ENCODE measurements at regions not wholly inside any gene's neighbourhood (a gene's known extent, or its start where the extent isn't known, plus 50 kb on each side); places are given as distances from the start of the nearest gene placed in this dataset.

DNA sequence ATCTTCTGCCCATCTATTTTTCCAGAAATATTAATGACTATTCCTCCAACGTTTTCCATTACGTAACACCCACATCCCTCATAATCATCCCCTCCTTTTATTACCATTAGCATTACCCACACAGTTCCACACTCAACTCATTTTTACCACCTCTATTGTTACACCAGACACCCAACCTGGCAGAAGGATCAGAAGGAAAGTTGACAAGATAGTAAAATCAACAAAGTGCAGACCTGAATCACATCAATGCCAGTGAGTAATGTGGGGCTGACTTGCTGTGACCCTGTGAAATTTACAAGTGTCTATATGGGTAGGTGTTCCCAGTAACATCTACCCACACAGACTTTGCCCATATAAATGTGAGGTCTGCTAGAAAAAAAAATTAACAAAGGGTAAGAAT lies 568.2 kb downstream of the MAFB start:
- no peak for DNase-seq

GRCh38 chr20:40111282-40111681 lies 577.8 kb downstream of the MAFB start:
- DNase-seq: no peak

DNA sequence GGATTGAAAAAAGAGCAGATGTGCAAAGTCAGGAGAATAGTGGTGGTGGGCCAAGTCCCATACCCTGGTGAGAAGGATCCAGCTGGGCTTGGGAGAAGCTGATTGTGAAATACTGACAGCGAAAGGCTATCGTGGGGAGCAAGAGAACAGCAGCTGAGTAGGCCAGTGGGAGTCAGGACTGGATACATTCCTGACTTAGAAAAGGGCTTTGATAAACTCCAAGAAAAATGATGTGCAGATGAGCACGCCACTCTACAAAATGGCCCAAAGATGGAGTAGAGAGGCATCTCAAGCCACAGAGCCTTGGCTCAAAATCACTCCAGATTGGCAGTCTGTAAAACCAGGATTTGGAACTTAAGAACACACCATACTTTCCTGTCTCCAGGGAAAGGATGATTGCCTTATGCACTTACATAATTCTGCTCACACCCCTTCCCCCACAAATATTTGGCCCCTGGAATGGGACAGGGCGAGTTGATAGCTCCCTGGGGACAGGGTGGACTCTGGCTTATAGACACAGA lies 578.7 kb downstream of the MAFB start:
- DNase-seq: no peak

GRCh38 chr20:40109136-40109535 lies 579.9 kb downstream of the MAFB start:
- DNase-seq: no peak

DNA sequence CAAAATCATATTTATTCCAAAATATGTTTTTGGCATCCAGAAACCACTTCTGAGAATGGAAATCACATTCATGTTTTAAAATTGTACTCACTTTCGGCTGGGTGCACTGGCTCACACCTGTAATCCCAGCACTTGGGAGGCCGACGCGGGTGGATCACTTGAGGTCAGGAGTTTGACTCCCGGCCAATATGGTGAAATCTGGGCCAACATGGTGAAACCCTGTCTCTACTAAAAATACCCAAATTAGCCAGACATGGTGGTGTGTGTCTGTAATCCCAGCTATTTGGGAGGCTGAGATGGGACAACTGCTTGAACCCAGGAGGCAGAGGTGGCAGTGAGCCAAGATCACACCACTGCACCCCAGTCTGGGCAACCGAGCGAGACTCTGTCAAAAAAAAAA lies 580.7 kb downstream of the MAFB start:
- no peak for DNase-seq

DNA sequence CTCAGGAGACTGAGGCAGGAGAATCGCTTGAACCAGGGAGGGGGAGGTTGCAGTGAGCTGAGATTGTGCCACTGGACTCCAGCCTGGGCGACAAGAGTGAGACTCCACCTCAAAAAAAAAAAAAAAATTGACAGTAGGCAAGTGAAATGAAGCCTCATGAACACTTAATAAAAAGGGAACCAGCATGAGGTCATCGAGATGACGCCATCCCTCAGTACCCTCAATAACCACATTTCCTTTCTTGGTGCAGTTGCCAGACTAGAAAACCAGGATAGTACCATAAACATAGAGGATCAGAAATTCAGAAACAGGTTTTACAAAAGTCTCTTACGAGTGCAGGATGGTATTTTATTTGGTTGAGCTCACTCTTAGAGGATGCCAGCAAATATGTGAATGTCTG lies 584.1 kb downstream of the MAFB start:
- no peak for DNase-seq

DNA sequence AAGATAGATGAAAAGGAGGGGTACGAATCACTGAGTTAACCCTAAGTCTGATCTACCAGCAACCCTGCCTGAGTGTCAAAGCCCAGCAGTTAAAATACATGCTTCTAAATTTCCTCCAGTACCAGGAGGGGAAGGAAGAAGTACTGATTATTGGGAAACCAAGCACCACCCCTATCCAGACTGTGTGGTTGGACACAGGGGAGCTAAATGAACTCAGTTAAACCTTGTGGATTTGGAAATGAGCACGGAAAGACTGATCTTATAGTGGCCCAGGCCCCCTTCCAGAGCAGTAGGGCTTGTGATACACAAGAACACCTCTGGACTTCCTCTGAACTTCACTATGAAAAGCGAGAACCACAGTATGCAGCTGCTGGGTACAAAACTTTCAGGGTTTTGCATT lies 585.6 kb downstream of the MAFB start:
- no peak for DNase-seq

DNA sequence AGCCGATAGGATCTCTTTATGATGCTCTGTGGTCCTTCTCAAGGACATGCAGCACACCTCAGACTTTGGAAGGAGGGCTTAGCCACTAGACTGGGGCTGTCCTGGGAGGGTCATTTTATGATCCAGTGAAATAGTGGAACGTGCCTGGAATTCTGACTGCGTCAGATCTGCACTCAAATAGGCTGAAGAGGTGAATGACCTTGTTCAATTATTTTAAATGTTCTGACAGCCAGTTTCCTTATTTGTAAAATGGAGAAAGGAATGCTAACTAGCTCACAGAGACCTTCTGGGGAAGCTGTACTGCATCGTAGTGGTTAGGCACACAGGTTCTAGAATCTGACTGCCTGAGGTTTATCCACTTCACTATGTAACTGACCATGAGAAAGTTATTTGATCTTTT lies 587.5 kb downstream of the MAFB start:
- DNase-seq: no peak

- DNase-seq: no peak
Observed at GRCh38 chr20:40100261-40100660, 588.8 kb downstream of the MAFB start.

- no peak for DNase-seq
Observed at GRCh38 chr20:40090236-40090635, 598.8 kb downstream of the MAFB start.

DNA sequence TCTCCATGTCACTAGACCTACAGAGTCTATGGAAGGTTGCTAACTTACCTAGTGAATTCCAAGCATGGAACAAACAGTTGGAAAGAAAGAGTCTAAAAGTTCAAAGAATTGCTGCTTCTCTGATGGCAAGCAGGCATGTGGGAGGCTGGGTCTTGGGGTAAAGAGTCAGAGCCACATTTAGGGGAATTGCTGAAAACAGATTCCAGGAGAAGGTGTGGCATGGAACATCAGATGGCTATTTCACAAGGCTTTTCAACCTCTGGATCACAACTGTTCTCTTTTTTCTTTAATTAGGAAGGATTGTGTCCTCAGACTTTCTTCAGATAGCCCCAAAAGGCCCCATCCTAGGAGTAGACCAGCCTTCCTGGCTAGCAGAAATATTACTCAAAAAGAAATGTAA lies 601.5 kb downstream of the MAFB start:
- no peak for DNase-seq

DNA sequence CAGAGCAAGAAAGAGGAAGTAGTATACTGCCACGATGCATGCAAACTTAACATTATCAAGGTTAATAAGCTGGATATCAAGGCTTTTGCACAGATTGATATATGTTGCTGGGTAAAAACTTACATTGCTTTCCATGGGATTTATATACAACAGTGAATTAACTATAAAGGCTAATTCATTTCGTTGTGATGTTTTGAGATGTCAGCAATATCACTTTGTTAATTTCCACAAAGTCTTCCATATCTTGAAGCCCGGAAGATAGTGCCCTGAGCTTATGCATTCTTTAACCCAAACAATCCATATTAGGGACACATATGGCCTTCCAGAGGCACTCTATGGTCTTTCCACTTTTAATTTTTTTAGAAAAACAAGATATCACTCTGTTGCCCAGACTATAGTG lies 603.5 kb downstream of the MAFB start:
- no peak for DNase-seq

DNA sequence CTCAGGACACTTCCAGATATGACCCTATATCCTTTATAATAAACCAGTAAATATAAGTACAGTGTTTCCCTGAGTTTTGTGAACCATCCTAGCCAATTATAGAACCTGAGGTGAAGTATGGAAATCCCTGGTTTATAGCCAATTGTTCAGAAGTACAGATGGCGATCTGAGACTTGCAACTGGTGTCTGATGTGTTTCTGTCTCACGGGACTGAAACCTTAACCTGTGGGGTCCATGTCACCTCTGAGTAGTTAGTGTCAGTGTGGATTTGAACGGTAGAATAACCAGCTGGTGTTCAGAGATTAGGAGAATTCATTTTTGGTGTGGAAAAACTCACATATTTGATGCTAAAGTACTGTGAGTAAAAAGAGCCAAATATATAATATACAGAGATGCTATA lies 606.6 kb downstream of the MAFB start:
- DNase-seq: no peak

DNA sequence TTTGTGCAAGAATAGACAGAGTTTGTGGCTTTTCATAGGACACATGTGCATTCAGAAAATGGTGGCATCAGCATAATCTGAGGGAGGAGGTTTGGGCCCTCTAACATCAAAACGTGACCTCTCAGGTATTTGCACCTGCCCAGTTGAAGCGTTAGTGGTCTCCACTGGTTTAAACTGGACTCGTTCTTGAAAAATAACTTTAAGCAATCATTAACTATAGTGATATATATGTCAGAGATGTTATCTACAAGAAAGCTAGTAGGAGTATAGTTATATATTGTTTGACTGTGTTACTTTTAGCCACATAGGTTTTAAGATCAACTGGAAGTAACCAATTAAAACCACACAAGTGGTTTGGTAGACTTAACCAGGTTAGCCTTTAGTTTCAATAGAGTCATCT lies 607.4 kb downstream of the MAFB start:
- no peak for DNase-seq

GRCh38 chr20:40080041-40080652 lies 608.9 kb downstream of the MAFB start:
- DNase-seq: no peak

DNA sequence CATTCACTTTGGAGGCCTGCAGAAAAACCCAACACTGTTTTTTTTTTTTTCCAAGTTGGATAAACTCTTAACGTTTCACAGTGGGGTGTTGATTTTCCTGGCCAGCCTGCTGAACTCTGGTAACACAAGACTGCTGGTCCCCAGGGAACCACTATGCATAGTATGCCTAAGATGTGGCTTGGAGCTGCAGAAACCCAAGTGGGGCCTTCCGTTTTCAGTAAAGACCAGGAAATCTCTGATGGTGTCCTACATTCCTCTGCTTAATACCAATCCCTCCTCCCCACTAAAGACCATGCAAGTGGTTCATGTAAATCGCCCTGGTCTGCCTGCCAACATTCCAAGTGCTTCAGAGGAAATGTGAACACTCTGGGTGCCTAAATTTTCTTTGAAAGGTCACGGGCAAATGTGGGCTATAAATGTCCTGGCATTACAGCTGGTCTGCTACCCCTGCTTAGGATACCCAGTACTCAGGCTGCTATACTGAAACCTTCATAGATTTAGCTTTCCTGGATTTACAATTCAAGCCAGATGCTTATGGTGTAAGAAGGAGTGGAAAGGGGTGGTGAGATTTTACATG lies 615.4 kb downstream of the MAFB start:
- DNase-seq: no peak

DNA sequence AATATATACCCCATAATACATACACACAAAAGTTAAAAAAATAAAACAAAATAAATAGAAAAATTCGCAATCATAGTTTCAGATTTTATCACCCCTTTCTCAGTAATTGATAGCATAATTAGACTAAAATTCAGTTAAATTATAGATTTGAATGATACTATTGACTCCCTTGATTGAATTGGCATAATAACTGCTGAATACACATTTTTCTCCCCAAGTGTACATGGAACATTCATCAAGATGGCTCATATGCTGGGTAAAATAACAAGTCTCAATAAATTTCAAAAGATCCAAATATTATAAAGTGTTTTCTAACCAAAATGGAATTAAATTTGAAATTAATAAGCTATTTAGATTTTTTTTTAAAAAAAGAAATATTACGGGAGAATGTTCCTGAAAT lies 616.1 kb downstream of the MAFB start:
- no peak for DNase-seq

DNA sequence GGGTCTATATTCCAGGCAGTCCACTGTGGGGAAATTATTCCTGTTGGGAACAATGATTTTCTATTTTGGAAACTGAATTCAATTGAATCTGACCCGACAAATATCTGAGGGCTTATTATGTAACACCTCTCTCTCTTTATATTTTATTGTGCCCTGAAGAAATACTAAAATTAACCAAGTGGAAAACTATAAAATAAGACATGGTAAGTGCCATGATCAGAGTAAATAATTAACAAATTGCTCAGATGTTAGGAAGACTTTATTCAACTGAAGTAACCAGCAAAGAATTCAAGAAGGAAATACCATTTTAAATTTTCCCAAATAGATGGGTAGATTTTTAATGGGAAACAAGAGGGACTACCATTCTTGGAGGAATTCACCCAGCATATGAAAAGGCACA lies 632.9 kb downstream of the MAFB start:
- DNase-seq: no peak

DNA sequence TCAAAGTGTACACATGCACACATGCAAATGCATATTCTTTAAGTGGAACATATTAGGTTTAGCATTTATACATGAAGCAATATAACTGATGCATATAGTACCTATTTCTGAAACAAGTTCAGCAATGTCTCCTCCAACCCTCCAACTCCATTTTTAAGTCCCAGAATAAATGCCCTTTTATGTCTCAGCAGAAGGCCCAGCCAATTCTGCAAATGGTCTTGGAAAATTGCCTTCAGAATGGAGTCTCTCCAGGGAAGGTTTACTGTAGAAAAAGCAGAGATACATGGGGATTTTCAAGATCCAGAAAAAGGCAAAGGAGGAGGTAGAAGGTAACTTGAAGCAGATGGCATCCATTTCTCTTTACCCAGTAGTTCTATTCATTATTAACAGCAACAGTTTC lies 633.3 kb downstream of the MAFB start:
- DNase-seq: no peak

GRCh38 chr20:40054311-40054710 lies 634.7 kb downstream of the MAFB start:
- no peak for DNase-seq

- no peak for DNase-seq
Observed at GRCh38 chr20:40050596-40050995, 638.4 kb downstream of the MAFB start.

GRCh38 chr20:40049854-40050253 lies 639.2 kb downstream of the MAFB start:
- DNase-seq: no peak

DNA sequence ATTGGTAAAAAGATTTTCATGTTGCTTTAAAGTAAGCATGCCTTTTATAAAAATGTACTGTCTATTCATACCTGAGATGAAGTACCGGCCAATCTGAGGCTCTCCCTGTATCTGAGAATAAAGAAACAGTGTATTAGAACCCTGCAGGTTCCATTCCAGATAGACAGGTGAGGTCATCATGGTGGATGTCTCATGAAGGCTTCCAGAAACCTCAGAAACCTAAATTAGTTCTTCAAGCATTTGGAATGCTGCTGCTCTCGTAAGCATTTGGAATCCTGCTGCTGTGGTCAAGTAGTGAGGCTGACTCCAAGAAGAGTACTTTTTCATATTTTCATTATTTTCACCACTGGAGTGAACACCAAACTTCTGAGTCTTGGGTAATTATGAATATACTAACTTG lies 642.3 kb downstream of the MAFB start:
- DNase-seq: no peak

DNA sequence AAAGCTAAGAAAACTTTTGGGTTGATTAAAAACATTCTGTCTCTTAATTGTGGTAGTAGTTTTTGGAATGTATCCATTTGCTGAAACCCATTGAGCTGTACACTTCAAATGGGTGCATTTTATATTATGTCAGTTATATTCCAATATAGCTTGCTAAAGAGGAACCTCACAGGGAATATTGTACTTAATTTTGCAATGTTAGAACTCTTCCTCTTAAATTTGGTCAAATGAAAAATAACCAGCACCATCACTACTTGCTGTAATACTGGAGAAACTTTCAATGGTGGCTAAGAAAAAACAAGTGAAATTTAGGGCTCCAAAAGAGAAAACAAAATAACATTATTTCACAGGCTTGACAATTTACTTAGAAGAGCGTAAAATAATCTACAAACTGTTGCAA lies 651.5 kb downstream of the MAFB start:
- DNase-seq: no peak

DNA sequence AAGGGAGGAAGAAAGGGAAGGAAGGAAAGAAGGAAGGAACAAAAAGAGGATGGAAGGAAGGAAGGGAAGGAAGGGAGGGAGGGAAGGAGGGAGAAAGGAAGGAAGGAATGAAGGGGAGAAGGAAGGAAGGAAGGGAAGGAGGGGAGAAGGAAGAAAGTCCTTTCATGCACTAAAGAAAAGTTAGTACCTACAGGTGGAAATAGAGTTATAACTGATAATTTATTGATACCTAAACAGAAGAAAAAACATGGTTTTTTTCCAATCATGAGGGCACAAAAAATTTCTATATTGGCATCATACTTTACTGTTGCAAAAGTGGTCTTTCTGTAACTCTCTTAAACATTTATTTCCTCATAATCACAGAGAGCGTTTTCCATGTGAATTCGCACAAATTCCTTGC lies 659.4 kb downstream of the MAFB start:
- DNase-seq: no peak
